IMR-90 (cell line): ENCODE measurements at regions not wholly inside any gene's neighbourhood (a gene's known extent, or its start where the extent isn't known, plus 50 kb on each side); places are given as distances from the start of the nearest gene placed in this dataset.

Experiments
- ATAC-seq: fragments of 200-7000 bp; cut with Tn5 transposase; 2 replicates; pipeline ENCODE4 v1.9.1; 2020; ENCODE audit warnings: low read depth, mild to moderate bottlenecking, moderate library complexity
- BruUV-seq: library from RNA; stranded (reverse); fragments of 400-500 nt; replicated peaks from 2 replicates; lab custom pipeline; 2021; lab: Mats Ljungman, UMichigan
- CTCF ChIA-PET: fragments of 300-600 bp; formaldehyde crosslinking; extraction: SDS; loops from one replicate; lab custom pipeline; 2021; ENCODE audit warnings: antibody characterized with exemption; lab: Yijun Ruan, JAX
- POLR2A ChIA-PET: fragments of 300-600 bp; sonication (Branson Sonifier 250); formaldehyde crosslinking; loops from one replicate; lab custom pipeline; 2022; ENCODE audit warnings: antibody characterized with exemption; ENCODE audit not compliant: unreplicated experiment; lab: Charles Lee
- DNase-seq: peaks from one replicate; pipeline ENCODE4 v3.0.0; 2013
- H2AFZ ChIP-seq: replicated peaks from 2 replicates; pipeline ENCODE3; 2013; ENCODE audit warnings: low read length, mild to moderate bottlenecking; ENCODE audit not compliant: poor library complexity
- H2AK5ac ChIP-seq: 2 replicates; pipeline ENCODE4 v1.6.1; 2013; ENCODE audit warnings: low read depth, low read length, inconsistent platforms
- H2AK9ac ChIP-seq: replicated peaks from 2 replicates; pipeline ENCODE3; 2013; ENCODE audit warnings: mild to moderate bottlenecking, low read depth, low read length, moderate library complexity; ENCODE audit not compliant: poor library complexity
- H2BK120ac ChIP-seq: 2 replicates; pipeline ENCODE4 v1.6.1; 2013; ENCODE audit warnings: low read depth, low read length, inconsistent platforms
- H2BK15ac ChIP-seq: 3 replicates; pipeline ENCODE4 v1.6.1; 2013; ENCODE audit warnings: low read depth, low read length, inconsistent platforms
- H2BK20ac ChIP-seq: 2 replicates; pipeline ENCODE4 v1.6.1; 2013; ENCODE audit warnings: low read depth, mild to moderate bottlenecking, inconsistent platforms, low read length, moderate library complexity
- H2BK5ac ChIP-seq: 2 replicates; pipeline ENCODE4 v1.6.1; 2013; ENCODE audit warnings: mild to moderate bottlenecking, low read depth, low read length, inconsistent platforms; ENCODE audit not compliant: poor library complexity, severe bottlenecking
- H3K14ac ChIP-seq: replicated peaks from 2 replicates; pipeline ENCODE4 v1.6.1; 2013; ENCODE audit warnings: low read depth, low read length, inconsistent platforms
- H3K18ac ChIP-seq: 2 replicates; pipeline ENCODE4 v1.6.1; 2013; ENCODE audit warnings: low read depth, low read length, control low read depth
- H3K23ac ChIP-seq: 2 replicates; pipeline ENCODE4 v1.6.1; 2013; ENCODE audit warnings: low read depth, low read length, inconsistent platforms
- H3K27ac ChIP-seq: 2 replicates; pipeline ENCODE4 v1.5.1; 2013; ENCODE audit warnings: mild to moderate bottlenecking, control low read depth, low read length; ENCODE audit not compliant: insufficient read depth
- H3K27me3 ChIP-seq: 2 replicates; pipeline ENCODE4 v1.6.1; 2013; ENCODE audit warnings: low read length; ENCODE audit not compliant: control insufficient read depth, insufficient read depth
- H3K36me3 ChIP-seq: 2 replicates; pipeline ENCODE4 v1.6.1; 2013; ENCODE audit warnings: low read length, mixed read lengths; ENCODE audit not compliant: control insufficient read depth, insufficient read depth
- H3K4ac ChIP-seq: 2 replicates; pipeline ENCODE4 v1.6.1; 2013; ENCODE audit warnings: low read depth, low read length, inconsistent platforms
- H3K4me1 ChIP-seq: 2 replicates; pipeline ENCODE4 v1.6.1; 2013; ENCODE audit warnings: low read length, mixed read lengths; ENCODE audit not compliant: control insufficient read depth, insufficient read depth
- H3K4me2 ChIP-seq: 2 replicates; pipeline ENCODE4 v1.6.1; 2013; ENCODE audit warnings: low read depth, mild to moderate bottlenecking, control low read depth, low read length, moderate library complexity
- H3K4me3 ChIP-seq: 2 replicates; pipeline ENCODE4 v1.5.1; 2013; ENCODE audit warnings: low read depth, mild to moderate bottlenecking, control low read depth, low read length, moderate library complexity; ENCODE audit not compliant: insufficient read depth
- H3K56ac ChIP-seq: 2 replicates; pipeline ENCODE4 v1.6.1; 2013; ENCODE audit warnings: low read length, inconsistent platforms; ENCODE audit not compliant: insufficient read depth; ENCODE audit errors: extremely low read depth
- H3K79me1 ChIP-seq, 2 experiments: 2 replicates each; pipeline ENCODE4 v1.6.1; 2013; ENCODE audit warnings: low read length in 2 of 2, inconsistent platforms in 1 of 2, low read depth in 1 of 2
- H3K9ac ChIP-seq: 2 replicates; pipeline ENCODE4 v1.6.1; 2013; ENCODE audit warnings: low read depth, low read length, control low read depth
- H3K9me1 ChIP-seq: 2 replicates; pipeline ENCODE4 v1.6.1; 2013; ENCODE audit warnings: low read length, inconsistent platforms; ENCODE audit not compliant: insufficient read depth
- H3K9me3 ChIP-seq: 2 replicates; pipeline ENCODE4 v1.6.1; 2013; ENCODE audit warnings: low read length; ENCODE audit not compliant: control insufficient read depth, insufficient read depth
- H4K20me1 ChIP-seq: 2 replicates; pipeline ENCODE4 v1.6.1; 2013; ENCODE audit warnings: low read length, inconsistent platforms; ENCODE audit not compliant: insufficient read depth
- H4K5ac ChIP-seq: 2 replicates; pipeline ENCODE4 v1.6.1; 2013; ENCODE audit warnings: mild to moderate bottlenecking, low read depth, low read length, control low read depth
- H4K8ac ChIP-seq, 2 experiments: 2 replicates each; pipeline ENCODE4 v1.6.1; 2013; ENCODE audit warnings: low read depth in 2 of 2, low read length in 2 of 2, control low read depth in 1 of 2, inconsistent platforms in 1 of 2
- H4K91ac ChIP-seq: 2 replicates; pipeline ENCODE4 v1.6.1; 2013; ENCODE audit warnings: low read depth, low read length, inconsistent platforms; ENCODE audit not compliant: insufficient read depth
- BHLHE40 ChIP-seq: fragments of 150-350 bp; IDR thresholded peaks from 2 replicates; pipeline ENCODE4 v1.6.1; 2016; ENCODE audit warnings: mild to moderate bottlenecking, low read depth, low read length
- ELK1 ChIP-seq: fragments of 150-350 bp; IDR thresholded peaks from 2 replicates; pipeline ENCODE4 v1.6.1; 2016; ENCODE audit warnings: low read depth, mild to moderate bottlenecking, low read length, moderate library complexity, borderline replicate concordance
- MAZ ChIP-seq: IDR thresholded peaks from 2 replicates; pipeline ENCODE4 v1.6.1; 2012; ENCODE audit warnings: low read depth, mild to moderate bottlenecking, low read length, improper control_type of control experiment, moderate library complexity, borderline replicate concordance
- MXI1 ChIP-seq: IDR thresholded peaks from 2 replicates; pipeline ENCODE4 v1.6.1; 2012; ENCODE audit warnings: low read depth, mild to moderate bottlenecking, low read length, moderate library complexity, borderline replicate concordance
- POLR2A ChIP-seq: IDR thresholded peaks from 2 replicates; pipeline ENCODE4 v1.6.1; 2012; ENCODE audit warnings: mild to moderate bottlenecking, low read depth, low read length
- RFX5 ChIP-seq: IDR thresholded peaks from 2 replicates; pipeline ENCODE4 v1.8.0; 2012; ENCODE audit warnings: low read depth, mild to moderate bottlenecking, low read length, moderate library complexity
- WGBS, 2 experiments: methylation state at CpG; one replicate each; pipeline versions ENCODE4 v1.1.5 to v1.1.7; 2013; ENCODE audit warnings: missing lambda C conversion rate in 2 of 2; ENCODE audit not compliant: insufficient read length in 1 of 2; ENCODE audit errors: extremely low coverage in 2 of 2; 5-methylcytosine and 5-hydroxymethylcytosine counted together
- dilution Hi-C: fragments of 300-500 bp; cut with HindIII; formaldehyde crosslinking; loops from one replicate; pipeline ENCODE4 v1.14.3; 2018; ENCODE audit warnings: low sequenced_read_pairs; ENCODE audit not compliant: unreplicated experiment
- in situ Hi-C: fragments of 300-500 bp; cut with MboI; formaldehyde crosslinking; loops from 3 replicates; pipeline ENCODE4 v1.14.3; 2019; ENCODE audit warnings: low sequenced_read_pairs, inconsistent platforms, mixed read lengths
- intact Hi-C: fragments of 100-400 bp; cut with micrococcal nuclease; formaldehyde crosslinking; loops from 2 replicates; pipeline ENCODE4 v1.10.0; 2022

- Histone ChIP-seq H3K27me3 (no peaks in the 10 kb centered on the region; the same call in 1 of the 2 replicates), H3K4me1 (no peaks in the 10 kb centered on the region), H3K4me2 (no peak overlapping the region), H4K91ac (no peak overlapping the region), H2BK20ac (no peak overlapping the region), H2BK5ac (no peak overlapping the region), H2AFZ (no peak overlapping the region), H3K9me1 (no peaks in the 10 kb centered on the region), H4K5ac (no peak overlapping the region), H2AK5ac (no peak overlapping the region), H3K4me3 (no peak overlapping the region), H3K56ac (no peak overlapping the region), H3K18ac (no peak overlapping the region), H3K14ac (no peak overlapping the region), H2AK9ac (no peak overlapping the region), H3K4ac (no peak overlapping the region), H4K20me1 (no peaks in the 10 kb centered on the region), H2BK15ac (no peak overlapping the region), H3K27ac (no peak overlapping the region), H3K79me1 (no peaks in the 10 kb centered on the region), H2BK120ac (no peak overlapping the region), H3K9ac (no peak overlapping the region), H4K8ac (no peak overlapping the region), H3K9me3 (no peaks in the 10 kb centered on the region; the same call in 1 of the 2 replicates), H3K36me3 (no peaks in the 10 kb centered on the region), H3K23ac (no peak overlapping the region)
- POLR2A ChIA-PET: no interaction called here
- intact Hi-C loops: no loop called here
- CTCF ChIA-PET: interaction anchor here (0.6 kb wide), 1 partner anchor 452 kb away, joined by 3 read pairs; no protein-coding TSS in a partner anchor
- WGBS, 2 experiments: no CpG with 5 or more reads among the region's 2 CpGs
- TF ChIP-seq ELK1 (no peak), MXI1 (no peak), RFX5 (no peak), BHLHE40 (no peak), MAZ (no peak), POLR2A (no peak)
- in situ Hi-C loops: no loop called here
- ATAC-seq (no peak), DNase-seq (no peak)
- no TSS peak for BruUV-seq
- dilution Hi-C loops: no loop called here
These were observed 340.0 kb upstream of the NRP1 start for GRCh38 chr10:33674491-33674890.
